PC-3 (cell line): ENCODE measurements at regions not wholly inside any gene's neighbourhood (a gene's known extent, or its start where the extent isn't known, plus 50 kb on each side); places are given as distances from the start of the nearest gene placed in this dataset.

ENCODE experiments used
- ATAC-seq: fragments of 200-7000 bp; cut with Tn5 transposase; 2 replicates; pipeline ENCODE4 v1.9.1; 2020; ENCODE audit warnings: mild to moderate bottlenecking, moderate library complexity
- BruUV-seq: library from RNA; stranded (reverse); fragments of 400-500 nt; replicated peaks from 2 replicates; lab custom pipeline; 2021; lab: Mats Ljungman, UMichigan
- CTCF ChIA-PET: fragments of 300-600 bp; sonication (Branson Sonifier 250); formaldehyde crosslinking; loops from one replicate; lab custom pipeline; 2022; ENCODE audit warnings: antibody characterized with exemption; lab: Charles Lee
- POLR2A ChIA-PET: fragments of 300-600 bp; sonication (Branson Sonifier 250); formaldehyde crosslinking; loops from one replicate; lab custom pipeline; 2022; ENCODE audit warnings: antibody characterized with exemption; ENCODE audit not compliant: unreplicated experiment; lab: Charles Lee
- DNase-seq: peaks from one replicate; pipeline ENCODE4 v3.0.0-alpha.2; 2015
- H2AFZ ChIP-seq: fragments of 300-600 bp; sonication (generic); 2 replicates; pipeline ENCODE4 v1.6.0; 2016; ENCODE audit warnings: antibody characterized with exemption, low read length
- H3F3A ChIP-seq: fragments of 300-600 bp; sonication (generic); one replicate; pipeline ENCODE4 v1.6.0; 2017; ENCODE audit warnings: antibody characterized with exemption, low read length, control low read depth, mild to moderate bottlenecking; ENCODE audit not compliant: unreplicated experiment
- H3K27ac ChIP-seq: fragments of 300-600 bp; sonication (generic); 2 replicates; pipeline ENCODE4 v1.5.1; 2016; ENCODE audit warnings: mild to moderate bottlenecking, low read length
- H3K27me3 ChIP-seq: fragments of 300-600 bp; sonication (generic); 2 replicates; pipeline ENCODE4 v1.6.1; 2016; ENCODE audit warnings: low read length, mixed read lengths
- H3K36me3 ChIP-seq: fragments of 300-600 bp; sonication (generic); 2 replicates; pipeline ENCODE4 v1.6.1; 2016; ENCODE audit warnings: low read depth, mixed run types, low read length, mixed read lengths
- H3K4me1 ChIP-seq: fragments of 300-600 bp; sonication (generic); 2 replicates; pipeline ENCODE4 v1.5.1; 2016; ENCODE audit warnings: low read length; ENCODE audit not compliant: insufficient read depth
- H3K4me2 ChIP-seq: fragments of 300-600 bp; sonication (generic); 2 replicates; pipeline ENCODE4 v1.6.0; 2016; ENCODE audit warnings: low read length
- H3K4me3 ChIP-seq: fragments of 300-600 bp; sonication (generic); 2 replicates; pipeline ENCODE4 v1.5.1; 2016; ENCODE audit warnings: mild to moderate bottlenecking, low read length, mixed read lengths
- H3K79me2 ChIP-seq: fragments of 300-600 bp; sonication (generic); 2 replicates; pipeline ENCODE4 v1.6.1; 2017; ENCODE audit warnings: low read length, mixed read lengths
- H3K9ac ChIP-seq: fragments of 300-600 bp; sonication (generic); 2 replicates; pipeline ENCODE4 v1.6.0; 2016; ENCODE audit warnings: mild to moderate bottlenecking, low read length
- H3K9me2 ChIP-seq: fragments of 300-600 bp; sonication (generic); replicated peaks from 2 replicates; pipeline ENCODE4 v1.6.1; 2016; ENCODE audit warnings: mixed run types, low read length, mixed read lengths
- H3K9me3 ChIP-seq: fragments of 300-600 bp; sonication (generic); 2 replicates; pipeline ENCODE4 v1.6.1; 2016; ENCODE audit warnings: low read length, mixed read lengths
- H4K20me1 ChIP-seq: fragments of 300-600 bp; sonication (generic); 2 replicates; pipeline ENCODE4 v1.6.1; 2016; ENCODE audit warnings: low read length, mixed read lengths
- EZH2 ChIP-seq: fragments of 300-600 bp; sonication (generic); IDR thresholded peaks from one replicate; pipeline ENCODE4 v1.6.1; 2017; ENCODE audit warnings: antibody characterized with exemption, mild to moderate bottlenecking, low read length; ENCODE audit not compliant: unreplicated experiment
- EZH2phosphoT487 ChIP-seq: fragments of 300-600 bp; sonication (generic); IDR thresholded peaks from 2 replicates; pipeline ENCODE4 v1.6.1; 2018; ENCODE audit warnings: mild to moderate bottlenecking, antibody characterized with exemption, low read length, borderline replicate concordance
- intact Hi-C: fragments of 100-400 bp; cut with micrococcal nuclease; formaldehyde crosslinking; loops from 2 replicates; pipeline ENCODE4 v1.9.0; 2023
- TF ChIP-seq, protein P1 (sequence below): fragments of 300-600 bp; sonication (generic); conservative IDR thresholded peaks from 2 replicates; pipeline ENCODE4 v1.5.1; 2017; ENCODE audit warnings: antibody characterized with exemption, low read depth, mild to moderate bottlenecking, low read length

DNA sequence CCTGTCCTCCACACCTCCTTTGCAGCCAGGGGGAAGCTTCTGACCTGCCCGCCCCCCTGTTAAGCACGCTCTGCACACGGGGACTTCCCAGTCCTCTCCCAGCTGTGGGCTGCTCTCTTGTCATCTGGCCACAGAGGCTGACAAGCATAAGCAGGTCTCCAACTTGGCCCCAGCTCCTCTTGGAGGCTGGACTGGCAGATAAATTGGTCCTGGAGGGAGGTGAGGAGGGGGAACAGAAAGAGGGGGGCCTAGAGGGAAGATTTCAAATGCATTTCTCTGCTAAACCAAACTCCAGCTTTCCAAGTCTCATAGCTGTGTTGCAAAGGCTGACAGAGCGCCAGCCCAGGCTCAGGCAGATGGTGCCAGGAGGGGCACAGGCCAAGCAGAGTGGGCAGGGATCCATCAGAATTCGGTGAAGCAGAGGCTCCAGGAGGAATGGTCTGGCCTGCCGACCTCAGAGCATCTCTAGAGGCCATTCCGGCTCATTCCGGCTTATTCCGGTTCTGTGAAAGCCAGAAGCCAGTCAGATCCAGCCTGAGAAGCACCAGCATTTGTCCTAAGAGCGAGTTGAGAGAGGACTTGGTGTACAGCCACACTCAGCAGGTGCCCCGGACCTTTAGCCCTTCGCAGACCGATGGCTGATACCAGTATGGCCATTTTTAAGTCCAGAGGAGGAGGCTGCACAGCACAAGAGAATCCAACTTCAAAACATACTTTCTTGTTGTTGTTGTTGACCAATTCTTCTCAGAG is 508.9 kb upstream of the MYT1L start:
- no peaks in the 10 kb centered on the region for H3K79me2 ChIP-seq
- H3K4me3 ChIP-seq, result no peak overlapping the region
- no peak overlapping the region for H3K4me2 ChIP-seq
- DNase-seq, result no peak
- H3K9ac ChIP-seq, result no peak overlapping the region
- H3K4me1 ChIP-seq, result no peaks in the 10 kb centered on the region
- TF ChIP-seq EZH2 (no peak), EZH2phosphoT487 (no peak)
- TF ChIP-seq, protein P1, sequence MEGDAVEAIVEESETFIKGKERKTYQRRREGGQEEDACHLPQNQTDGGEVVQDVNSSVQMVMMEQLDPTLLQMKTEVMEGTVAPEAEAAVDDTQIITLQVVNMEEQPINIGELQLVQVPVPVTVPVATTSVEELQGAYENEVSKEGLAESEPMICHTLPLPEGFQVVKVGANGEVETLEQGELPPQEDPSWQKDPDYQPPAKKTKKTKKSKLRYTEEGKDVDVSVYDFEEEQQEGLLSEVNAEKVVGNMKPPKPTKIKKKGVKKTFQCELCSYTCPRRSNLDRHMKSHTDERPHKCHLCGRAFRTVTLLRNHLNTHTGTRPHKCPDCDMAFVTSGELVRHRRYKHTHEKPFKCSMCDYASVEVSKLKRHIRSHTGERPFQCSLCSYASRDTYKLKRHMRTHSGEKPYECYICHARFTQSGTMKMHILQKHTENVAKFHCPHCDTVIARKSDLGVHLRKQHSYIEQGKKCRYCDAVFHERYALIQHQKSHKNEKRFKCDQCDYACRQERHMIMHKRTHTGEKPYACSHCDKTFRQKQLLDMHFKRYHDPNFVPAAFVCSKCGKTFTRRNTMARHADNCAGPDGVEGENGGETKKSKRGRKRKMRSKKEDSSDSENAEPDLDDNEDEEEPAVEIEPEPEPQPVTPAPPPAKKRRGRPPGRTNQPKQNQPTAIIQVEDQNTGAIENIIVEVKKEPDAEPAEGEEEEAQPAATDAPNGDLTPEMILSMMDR, result no peak
- H3K36me3 ChIP-seq, result no peaks in the 10 kb centered on the region
- no peaks in the 10 kb centered on the region for H3F3A ChIP-seq
- no peak overlapping the region for H3K27ac ChIP-seq
- intact Hi-C loops, result no loop called here
- no peak for ATAC-seq
- no TSS peak for BruUV-seq
- no peak overlapping the region for H2AFZ ChIP-seq
- ChIA-PET CTCF (no interaction called here), POLR2A (no interaction called here)
- peaks cover 12% of the 10 kb centered on the region; the same call in 1 of the 2 replicates for H3K27me3 ChIP-seq
- H4K20me1 ChIP-seq, result no peaks in the 10 kb centered on the region
- H3K9me3 ChIP-seq, result no peaks in the 10 kb centered on the region
- no peaks in the 10 kb centered on the region for H3K9me2 ChIP-seq

DNA sequence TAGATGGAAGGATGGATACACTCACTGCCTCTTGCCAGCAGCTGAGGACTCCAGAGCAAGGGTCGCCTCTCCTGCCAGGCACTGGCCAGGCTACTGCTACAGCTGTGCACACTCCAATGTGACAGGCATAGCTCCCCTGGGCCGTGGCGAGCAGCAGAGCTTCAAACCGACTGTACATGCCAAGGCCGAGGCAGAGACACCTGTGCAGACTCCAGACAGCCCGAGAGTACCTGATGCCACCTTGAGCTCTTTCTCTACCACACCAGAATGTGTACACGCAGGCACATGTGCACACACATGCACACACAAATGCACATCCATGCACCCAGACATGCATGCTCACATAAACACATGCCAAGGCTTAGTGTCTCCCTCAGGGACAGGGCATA is 508.3 kb upstream of the MYT1L start:
- DNase-seq (no peak), ATAC-seq (no peak)
- ChIA-PET CTCF (no interaction called here), POLR2A (no interaction called here)
- no peaks in the 10 kb centered on the region for H3K9me3 ChIP-seq
- no peak overlapping the region for H3K4me3 ChIP-seq
- no peaks in the 10 kb centered on the region for H3K36me3 ChIP-seq
- H2AFZ ChIP-seq, result no peak overlapping the region
- H3F3A ChIP-seq, result no peaks in the 10 kb centered on the region
- H3K27ac ChIP-seq, result no peak overlapping the region
- intact Hi-C loops, result no loop called here
- no peak overlapping the region for H3K9ac ChIP-seq
- no peaks in the 10 kb centered on the region for H3K79me2 ChIP-seq
- no peak overlapping the region for H3K4me2 ChIP-seq
- H3K27me3 ChIP-seq, result peaks cover 12% of the 10 kb centered on the region; the same call in 1 of the 2 replicates
- no peaks in the 10 kb centered on the region for H3K4me1 ChIP-seq
- BruUV-seq, result no TSS peak
- no peaks in the 10 kb centered on the region for H3K9me2 ChIP-seq
- H4K20me1 ChIP-seq, result no peaks in the 10 kb centered on the region
- TF ChIP-seq, protein P1, result no peak
- TF ChIP-seq EZH2phosphoT487 (no peak), EZH2 (no peak)

DNA sequence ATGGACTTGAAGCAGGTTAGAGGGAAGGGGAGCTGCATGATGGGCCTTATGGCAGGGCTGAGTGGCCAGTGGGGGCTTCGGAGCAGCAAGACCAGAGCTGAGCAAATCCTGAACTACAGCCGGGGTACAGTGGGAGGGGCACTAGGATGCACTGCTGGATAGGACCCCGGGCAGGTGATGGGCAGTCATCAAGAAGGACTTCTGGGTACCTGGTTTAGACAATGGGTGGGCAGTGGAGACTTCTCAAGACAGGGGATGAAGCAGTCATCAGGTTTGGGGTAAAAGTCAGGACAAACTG is 507.4 kb upstream of the MYT1L start:
- Histone ChIP-seq H3K27ac (no peak overlapping the region), H2AFZ (no peak overlapping the region), H3F3A (no peaks in the 10 kb centered on the region), H3K4me2 (no peak overlapping the region), H3K36me3 (no peaks in the 10 kb centered on the region), H3K79me2 (no peaks in the 10 kb centered on the region), H4K20me1 (no peaks in the 10 kb centered on the region), H3K9me3 (no peaks in the 10 kb centered on the region), H3K4me3 (no peak overlapping the region), H3K4me1 (no peaks in the 10 kb centered on the region), H3K9ac (no peak overlapping the region), H3K9me2 (no peaks in the 10 kb centered on the region), H3K27me3 (peaks cover 11% of the 10 kb centered on the region; the same call in 1 of the 2 replicates)
- TF ChIP-seq, protein P1, result no peak
- TF ChIP-seq EZH2phosphoT487 (no peak), EZH2 (no peak)
- ATAC-seq (no peak), DNase-seq (no peak)
- POLR2A ChIA-PET, result no interaction called here
- CTCF ChIA-PET, result no interaction called here
- intact Hi-C loops, result no loop called here
- no TSS peak for BruUV-seq
